Stimulated activated CD4-positive, alpha-beta T cell treated with anti-CD3 and anti-CD28 coated beads, Interleukin-4, amount 100 ng/mL, for 1 hour (primary cell): ENCODE measurements at regions not wholly inside any gene's neighbourhood (a gene's known extent, or its start where the extent isn't known, plus 50 kb on each side); places are given as distances from the start of the nearest gene placed in this dataset.

Experiments
- DNase-seq: peaks from one replicate; pipeline ENCODE4 v3.0.0-alpha.2; 2020

DNA sequence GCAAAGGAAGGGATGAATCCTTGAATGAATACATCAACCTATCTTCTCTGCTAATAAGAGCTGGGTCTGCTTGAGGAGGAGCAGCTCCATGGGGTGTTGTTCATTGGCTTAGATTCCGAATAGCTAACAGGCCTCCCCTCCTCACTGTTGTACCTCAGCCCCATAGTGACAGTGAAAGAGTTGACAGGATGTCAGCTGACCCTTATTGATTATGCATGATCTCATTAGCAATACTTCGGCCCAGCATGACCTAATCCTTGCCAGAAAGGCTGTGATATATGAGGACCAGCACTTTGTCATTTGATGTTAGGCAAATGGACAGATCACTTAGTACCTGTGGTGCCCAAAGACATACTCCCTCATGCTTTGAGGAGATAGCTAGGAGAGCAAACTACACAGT lies 1333.7 kb upstream of the CELF4 start:
- no peak for DNase-seq

DNA sequence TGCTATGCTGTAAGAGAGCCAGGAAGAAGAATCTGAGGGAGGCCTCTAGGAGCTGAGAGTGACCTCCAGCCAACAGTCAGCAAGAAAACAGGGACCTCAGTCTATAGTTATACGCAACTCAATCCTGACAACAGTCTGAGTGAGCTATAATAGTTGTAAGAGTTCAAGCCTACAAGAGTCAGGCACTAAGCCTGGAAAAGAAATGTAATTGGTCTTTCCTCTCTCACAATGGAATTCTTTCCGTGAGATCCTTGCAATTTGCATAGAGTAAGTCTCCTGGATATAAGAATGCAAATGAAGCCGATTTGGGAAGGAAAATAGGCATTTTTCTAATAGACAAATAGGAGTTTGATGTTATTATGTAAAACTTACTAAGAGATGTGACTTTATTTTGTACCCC lies 1332.6 kb upstream of the CELF4 start:
- no peak for DNase-seq

DNA sequence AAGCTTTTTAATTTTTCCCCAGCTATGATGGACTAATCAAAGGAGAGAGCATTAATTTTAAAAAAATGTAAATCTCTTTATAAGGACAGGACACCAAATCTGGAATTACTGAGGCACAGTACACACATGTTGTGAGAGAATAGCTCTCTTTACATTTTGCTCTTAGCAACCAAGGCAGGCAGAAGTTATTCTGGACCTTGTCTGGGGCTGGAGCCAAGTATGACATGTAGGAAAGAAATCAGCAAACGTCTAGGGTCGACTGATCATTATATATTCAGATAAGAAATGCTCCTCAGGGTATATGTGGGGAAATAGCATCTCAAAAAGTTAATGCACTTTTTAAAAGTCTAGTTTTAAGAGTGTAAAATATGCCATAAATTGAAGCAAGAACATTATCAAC lies 1330.0 kb upstream of the CELF4 start:
- no peak for DNase-seq

DNA sequence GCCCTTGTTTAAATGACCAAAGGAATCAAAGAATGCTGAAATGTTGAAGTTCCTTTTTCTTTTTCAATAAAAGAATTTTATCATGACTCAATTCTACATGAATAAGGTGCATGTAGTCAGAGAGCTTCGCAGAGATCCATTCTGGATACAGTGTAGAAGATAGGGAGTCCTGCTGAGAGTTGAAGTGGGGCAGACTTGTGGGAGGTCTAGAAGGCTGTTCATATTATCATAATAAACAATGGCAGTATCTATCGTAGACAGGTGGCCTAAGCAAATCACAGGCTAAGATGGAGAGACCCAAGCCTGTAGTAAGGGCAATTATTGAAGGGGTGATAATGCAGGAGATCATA lies 1322.0 kb upstream of the CELF4 start:
- DNase-seq, result no peak

DNA sequence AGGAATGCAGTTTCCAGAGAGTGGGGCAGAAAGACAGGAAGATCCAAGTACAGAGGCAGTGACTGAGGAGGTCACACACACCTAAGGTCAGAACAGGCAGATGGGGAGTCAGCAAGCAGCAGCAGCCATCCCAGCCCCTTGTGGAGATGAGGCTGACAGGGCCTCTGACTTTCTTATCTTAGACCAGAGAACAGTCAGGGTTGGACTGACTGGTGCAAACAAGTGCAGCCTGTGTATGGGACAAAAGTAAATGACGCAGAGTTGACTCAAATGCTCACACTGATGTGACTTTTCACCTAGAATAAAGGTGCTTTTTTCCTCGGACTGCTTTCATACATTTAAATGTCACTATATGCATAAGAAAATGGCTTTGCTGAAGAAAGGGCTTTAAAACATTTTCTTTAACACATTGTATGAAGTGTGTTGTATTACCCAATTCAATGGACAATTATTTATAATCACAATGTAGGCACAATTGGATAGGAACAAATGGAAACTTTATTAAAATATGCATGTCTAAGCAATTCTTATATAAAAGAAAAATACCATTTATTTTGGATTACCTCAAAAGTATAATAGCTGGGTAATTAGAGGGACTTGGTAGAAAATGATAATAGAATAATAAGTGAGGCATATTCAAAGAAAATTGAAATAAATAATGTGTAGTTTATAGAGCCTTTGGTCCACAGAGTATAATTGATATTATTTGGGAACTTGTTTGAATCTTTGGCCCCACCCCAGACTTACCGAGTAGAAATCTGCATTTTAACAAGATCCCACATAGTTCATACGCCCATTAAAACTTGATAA lies 1321.5 kb upstream of the CELF4 start:
- DNase-seq, result no peak

DNA sequence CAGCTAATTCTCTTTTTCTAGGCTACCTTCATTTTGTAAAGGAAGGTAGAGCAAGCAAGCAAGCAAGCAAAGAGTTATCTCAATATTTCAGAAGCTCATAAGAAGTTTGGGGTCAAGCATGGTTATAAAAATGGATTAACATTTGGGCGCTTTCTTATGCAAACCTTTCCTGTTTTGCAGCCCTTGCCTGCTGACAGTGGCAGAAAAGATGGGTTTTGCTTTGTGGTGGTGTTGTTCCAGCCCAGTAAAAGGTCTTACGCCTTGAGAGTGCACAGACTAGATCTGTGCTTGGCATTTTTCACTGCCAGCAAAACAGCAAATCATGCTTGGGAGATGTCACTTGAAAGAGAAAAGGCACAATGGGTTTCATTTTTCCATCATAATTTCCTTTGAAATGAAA lies 1320.6 kb upstream of the CELF4 start:
- DNase-seq, result no peak

DNA sequence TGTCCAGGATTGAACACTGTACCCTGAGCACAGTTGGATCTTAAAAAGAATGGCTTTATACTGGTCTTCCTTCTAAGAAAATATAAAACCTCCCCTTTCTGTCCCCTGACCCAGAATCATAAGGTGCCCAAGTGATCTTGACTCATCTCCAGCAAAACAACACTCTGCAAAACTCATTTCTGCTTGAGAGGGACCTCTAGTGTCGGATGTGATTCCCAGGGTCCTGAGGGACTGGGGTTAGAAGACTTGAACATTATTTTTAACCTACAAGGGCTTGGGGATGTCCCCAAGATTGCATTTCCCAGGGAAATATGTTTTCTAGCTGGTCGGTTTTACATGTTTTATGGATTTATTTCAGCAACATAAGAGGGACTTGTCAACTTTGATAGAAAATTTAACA lies 1318.5 kb upstream of the CELF4 start:
- DNase-seq, result no peak

DNA sequence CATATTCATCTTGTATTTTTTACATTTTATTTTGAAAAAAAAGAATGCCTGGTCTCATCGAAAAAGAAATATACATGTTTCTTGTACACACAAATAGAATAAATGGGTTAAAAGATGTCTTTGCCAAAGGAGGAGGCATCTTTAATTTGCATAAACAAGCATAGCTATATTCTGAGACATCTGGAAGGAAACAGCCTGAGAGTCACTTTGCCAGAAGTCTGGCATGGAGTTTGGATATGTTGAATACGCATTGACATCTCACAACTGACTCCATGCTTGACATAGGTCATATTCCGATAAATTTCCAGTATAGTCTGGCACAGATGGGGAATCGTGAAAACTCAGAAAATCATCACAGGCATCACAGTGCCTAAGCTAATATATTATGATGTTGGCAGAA lies 1317.5 kb upstream of the CELF4 start:
- DNase-seq, result no peak

DNA sequence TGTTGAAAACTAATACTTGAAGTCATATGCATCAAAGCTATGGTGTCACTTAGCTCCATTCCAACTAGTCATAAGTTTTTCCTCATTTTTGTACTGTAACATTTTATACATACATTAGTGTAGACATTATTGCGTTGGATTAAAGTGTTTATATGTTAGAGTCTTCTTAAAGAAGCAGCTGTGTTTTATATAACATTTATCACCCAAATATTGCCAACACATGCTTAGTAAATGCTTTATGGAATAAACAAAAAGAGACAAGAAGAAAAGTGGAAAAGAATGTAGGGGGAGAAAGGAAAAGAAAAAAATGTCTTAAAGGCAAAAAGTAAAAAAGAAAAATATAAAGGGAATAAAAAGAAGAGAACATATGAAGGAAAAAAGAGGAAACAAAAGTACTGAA lies 1314.3 kb upstream of the CELF4 start:
- DNase-seq, result no peak

DNA sequence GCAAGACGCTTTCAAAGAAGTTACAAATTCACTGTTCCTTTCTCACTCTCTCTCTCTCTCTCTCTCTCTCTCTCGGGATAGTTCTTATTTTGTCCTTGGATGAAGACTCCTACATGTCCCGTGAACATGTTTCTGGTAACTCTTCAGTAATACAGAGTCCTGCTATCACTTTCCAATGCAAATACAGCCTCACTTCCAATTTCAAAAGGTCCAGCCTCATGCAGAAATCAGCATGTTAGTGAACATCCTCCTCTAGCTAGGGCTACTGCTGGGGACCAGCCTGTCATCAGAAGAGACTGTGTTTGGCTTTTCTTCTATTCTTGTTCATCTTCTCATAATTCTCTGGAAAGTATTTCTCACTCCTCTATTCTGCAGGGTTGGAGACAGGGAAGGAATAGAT lies 1306.7 kb upstream of the CELF4 start:
- no peak for DNase-seq

DNA sequence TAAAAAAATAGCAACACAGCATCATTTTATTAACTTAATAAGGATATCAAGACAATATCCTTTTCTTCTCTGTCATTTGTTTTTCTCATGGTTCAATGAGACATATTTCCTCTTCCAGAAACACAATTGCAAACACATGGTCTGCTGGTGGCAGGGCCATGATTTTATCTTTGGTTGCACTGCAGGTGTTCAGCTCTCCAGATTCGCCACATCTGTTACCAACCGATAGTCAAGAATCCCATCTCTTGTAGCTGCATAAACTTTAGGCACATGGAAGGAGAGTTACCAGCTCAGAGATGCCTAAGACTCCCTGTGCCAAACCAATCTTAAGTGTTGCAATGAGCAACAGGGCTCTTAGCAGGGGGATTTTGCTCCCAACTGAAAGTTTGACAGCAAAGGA lies 1303.2 kb upstream of the CELF4 start:
- DNase-seq, result no peak

DNA sequence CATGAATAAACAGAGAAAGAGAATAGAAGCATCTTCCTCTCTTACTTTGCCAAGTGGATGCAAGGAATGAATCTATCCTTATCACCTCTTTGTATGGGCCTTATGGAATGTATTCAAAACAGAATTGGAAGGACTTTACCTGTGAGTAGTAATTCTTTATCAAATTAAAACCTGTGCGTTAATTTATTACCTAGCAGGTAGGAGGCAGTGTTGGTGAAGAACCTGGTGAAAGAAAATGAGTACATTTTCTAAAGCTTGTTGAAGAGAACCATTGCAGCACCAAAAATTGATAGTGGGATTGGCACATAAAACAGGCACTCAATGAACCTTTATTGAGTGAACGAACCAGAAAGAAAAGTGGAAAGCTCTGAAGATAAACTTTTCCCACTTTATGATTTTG lies 1302.1 kb upstream of the CELF4 start:
- DNase-seq, result no peak

DNA sequence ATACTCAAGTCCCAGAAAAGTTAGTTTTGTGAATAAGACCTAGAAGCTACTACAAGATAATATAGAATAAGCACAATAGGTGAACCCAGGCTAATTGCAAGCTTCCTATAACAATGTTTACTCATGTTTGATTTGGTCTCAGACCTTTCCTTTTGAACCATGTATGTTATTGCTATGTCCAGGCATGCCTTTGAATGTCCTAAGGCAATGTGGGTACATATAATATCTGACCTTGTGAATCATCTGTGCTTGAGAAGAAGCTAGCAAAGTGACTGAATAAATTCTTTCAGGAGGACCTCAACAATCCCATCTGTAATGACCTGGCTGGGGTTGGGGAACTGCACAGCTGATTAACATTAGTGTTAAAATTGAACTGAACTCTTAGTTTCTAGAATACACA lies 1285.9 kb upstream of the CELF4 start:
- DNase-seq, result no peak

DNA sequence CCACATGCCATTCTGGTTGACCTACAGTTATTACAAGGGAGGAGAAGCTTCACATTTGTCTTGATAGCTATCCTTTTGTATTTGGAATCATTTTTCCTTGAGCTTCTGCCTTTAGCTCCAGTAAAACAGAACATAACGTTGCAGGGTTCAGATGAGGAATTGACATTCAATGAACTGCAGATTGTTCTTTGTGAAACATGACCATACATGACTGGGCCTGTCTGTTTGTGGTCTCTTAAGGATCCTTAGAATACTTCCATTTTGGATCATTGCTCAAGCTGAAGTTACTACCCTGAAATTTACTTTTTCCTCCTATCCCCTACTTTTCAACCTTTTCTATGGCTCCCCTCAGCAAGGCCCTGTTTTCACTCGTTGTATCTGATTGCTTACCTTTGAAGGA lies 1281.7 kb upstream of the CELF4 start:
- no peak for DNase-seq

DNA sequence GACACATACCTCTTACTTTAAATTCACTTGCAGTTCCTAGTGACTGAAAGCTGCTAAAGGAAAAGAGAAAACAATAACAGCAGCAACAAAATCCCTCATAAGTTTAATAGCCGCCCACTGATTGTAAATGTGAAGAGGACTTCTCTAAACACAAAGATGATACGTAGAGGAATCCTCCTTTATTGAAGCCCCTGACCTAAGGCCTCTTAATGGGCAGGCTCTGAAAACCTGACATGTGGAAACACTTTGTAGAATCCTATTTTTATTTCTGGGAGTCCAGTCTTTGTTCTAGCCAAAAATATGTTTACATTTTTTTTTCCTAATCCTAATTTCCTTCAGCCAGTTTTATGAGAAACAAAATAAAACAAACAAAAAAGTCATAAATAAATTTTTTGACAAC lies 1277.7 kb upstream of the CELF4 start:
- DNase-seq, result no peak

DNA sequence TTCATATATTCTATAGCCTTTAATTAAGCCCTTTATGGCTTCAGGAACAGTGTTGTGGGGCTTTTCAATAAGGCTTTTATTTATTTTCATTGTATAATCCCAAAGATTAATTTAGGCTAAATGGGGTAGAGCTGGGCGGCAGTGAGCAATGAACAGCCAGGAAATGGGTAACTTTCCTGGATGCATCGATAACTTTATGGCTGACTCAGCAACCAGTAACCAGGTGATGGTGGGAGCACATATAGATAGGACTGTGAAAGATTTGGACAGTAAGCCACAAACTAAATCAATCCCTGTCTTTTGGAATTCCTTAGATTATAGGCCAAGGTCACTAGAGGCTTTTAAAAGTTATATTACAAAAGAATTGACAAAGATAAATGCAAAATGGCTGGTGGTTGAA lies 1260.6 kb upstream of the CELF4 start:
- DNase-seq, result no peak

DNA sequence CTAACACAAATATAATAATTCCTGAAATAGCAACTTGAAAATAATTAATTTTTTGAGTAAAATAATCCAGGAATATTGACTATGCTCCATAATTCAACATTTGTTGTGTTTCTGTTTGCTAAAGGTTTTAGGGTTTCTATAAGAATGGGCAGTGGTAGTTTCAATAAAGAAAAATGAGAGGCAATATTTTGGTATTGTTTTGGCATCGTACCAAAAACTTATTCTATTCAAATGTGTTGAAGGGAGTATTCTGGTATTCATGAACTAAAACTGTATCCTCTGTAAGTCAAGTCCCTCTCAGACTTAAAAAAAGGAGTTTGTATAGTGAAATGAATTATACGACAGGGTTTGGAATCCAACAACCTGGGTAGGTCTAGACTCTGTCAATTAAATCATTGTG lies 1245.6 kb upstream of the CELF4 start:
- no peak for DNase-seq

DNA sequence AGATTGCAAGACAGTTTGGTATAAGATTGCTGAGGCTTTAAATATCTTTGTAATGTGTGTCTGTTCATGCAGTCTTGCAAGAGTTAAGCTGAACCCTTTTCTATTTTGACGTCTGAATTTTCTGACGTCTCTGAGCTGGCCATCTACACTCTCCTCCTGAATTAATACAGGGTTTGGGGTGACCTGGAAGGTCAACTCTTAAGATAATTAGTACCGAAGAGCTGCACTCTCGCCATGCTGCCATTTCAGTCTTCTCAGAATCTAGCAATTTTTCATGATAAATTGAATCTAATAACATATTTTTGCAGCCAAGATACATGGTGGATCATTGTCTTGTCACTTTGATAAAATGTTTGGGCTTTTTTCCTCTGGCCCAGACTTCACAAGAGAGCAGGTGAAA lies 1245.2 kb upstream of the CELF4 start:
- DNase-seq, result no peak

DNA sequence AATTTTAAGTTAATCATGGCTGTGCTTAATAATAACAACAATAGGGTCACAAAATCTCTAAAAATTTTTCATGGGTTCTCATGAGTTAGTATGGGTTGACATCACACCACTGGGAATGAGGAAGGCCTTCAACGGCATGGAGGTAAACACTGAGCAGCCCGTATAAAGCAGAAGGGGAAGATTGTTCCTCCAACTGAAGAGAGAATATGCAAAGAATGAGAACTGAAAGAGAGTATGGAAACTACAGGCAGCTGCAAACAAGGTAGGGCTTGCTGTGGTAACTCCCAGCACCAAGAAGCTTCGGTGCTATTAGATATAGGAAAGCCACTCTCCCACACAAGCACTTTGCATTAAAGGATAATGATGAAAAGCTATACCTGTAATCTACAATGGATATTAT lies 1242.3 kb upstream of the CELF4 start:
- DNase-seq, result no peak

DNA sequence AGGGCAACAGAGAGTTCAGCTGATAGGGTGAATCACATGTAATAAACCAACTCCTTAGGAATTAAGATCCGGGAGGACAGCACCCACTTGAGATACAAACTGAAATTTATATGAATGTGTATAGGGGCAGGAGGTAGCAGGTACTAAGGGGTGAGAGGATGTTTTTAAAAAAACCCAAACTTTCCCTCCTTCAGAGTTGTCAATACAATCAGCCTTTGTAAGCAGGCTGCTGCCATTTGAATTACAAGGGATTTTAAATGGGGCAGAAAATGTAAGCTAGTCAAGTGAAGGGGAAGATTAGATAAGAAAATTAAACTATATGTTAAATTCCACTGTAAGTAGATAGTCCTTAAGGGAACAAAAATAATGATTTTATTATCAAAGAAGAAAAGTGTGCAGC lies 1239.7 kb upstream of the CELF4 start:
- DNase-seq, result no peak

DNA sequence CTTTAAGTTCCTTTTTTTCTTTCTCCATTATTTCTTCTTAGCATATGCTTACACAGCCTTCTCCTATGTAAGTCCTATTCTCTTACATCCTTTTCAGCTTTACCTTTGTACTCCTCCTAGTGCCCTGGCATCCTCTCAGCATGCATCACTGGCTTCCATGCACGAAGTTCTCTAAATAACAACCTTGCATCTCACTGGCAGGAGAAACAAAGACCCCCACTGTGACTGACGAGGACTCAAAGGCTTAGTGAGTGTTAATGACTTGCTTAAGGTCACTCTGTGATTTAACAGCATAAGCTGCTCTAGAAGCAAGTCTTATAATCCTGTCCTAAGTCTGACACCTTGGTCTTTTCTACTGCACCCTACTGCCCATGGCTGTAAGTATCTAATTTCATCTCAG lies 1236.0 kb upstream of the CELF4 start:
- DNase-seq, result no peak

DNA sequence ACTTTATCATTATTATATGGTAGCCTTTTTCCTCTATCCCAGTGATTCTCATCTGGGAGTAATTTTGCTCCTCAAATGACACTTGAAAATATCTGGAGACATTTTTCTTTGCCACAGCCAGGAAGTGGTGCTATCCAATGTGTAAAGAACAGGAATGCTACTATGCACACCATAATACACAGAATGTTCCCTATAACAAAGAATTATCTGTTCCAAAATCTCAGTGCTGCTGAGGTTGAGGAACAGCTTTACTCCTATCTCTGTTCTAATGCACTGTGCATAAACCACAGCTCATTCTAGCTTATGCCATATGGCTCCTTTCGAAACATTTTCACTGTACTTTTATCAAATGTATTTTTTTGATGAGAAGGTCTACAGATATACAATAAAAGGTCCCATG lies 1231.2 kb upstream of the CELF4 start:
- no peak for DNase-seq

DNA sequence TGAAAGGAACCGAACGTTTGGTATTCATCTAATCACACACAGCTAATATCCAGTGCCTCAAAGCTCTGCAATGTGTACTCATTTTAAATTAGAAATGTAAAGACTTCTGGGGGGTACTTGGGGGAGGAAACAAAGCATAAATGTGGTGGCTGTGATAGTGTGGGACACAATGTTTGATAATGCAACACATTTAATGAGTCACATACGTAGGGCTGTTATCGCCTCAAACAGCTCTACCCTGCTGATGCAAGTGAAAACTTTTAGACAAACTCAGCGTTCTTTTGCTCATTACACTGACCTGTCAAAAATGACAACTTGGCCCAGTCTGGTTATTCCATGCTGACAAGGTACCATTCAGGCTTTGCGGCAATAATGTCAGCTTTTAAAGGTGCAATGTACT lies 1227.1 kb upstream of the CELF4 start:
- DNase-seq, result no peak

DNA sequence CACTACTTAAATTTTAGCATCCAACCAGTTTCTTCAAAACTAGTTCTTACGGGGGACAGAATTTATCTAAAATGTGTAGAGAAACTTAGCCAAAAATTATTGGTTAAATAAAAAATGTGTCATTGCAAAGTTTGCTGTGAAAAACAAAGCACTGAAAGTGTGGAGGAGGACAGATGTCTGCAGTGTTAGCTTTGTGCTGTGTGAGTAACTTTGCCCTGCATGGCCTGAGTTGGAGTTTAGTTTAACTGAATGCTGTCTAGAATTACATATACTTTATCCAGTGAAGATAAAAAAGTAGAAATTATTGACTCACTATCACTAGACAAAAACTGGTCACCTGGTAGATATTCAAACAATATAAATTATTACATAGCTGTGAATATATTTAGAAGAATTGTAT lies 1225.2 kb upstream of the CELF4 start:
- no peak for DNase-seq

DNA sequence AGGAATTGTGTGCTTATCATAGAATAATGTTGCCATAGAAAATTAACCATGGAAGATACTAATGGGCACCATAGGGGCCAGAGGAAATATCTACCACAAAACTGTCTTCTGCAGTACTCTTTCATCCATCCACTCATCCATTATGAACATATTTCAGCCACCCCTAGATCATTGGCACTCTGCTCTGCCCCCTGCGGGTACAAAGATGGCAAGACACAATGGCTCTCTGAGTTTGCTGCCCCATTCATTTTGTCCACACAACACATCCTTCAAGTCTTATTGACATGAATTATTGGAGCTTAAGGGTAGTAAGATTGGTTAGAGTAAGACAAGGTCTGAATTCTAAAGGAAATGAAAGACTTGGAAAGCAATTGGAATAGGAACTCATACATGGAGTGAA lies 1224.7 kb upstream of the CELF4 start:
- no peak for DNase-seq

DNA sequence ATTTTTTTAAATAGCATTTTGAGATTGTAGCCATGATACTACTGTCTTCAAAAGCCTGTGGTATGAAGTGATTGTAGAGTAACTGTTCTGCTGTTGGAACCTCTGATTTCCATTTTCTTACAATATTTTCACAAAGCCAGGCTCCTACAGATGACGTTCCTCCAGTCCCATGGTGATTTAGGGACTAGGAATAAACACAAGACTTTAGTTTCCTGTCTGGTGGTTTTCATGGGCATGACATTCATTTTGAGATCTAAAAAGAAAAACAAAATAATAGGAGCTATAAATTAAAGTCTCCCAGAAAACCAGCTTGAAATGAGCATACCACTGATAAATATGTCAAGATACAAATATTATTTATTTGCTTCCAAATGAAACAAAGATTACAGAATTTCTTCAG lies 1223.5 kb upstream of the CELF4 start:
- no peak for DNase-seq
